Neural cell (in vitro differentiated cells): ENCODE measurements at regions not wholly inside any gene's neighbourhood (a gene's known extent, or its start where the extent isn't known, plus 50 kb on each side); places are given as distances from the start of the nearest gene placed in this dataset.

Experiments
- CTCF ChIP-seq: fragments of 450-650 bp; IDR thresholded peaks from 2 replicates; pipeline ENCODE4 v1.5.1; 2014; ENCODE audit warnings: antibody characterized with exemption, mild to moderate bottlenecking, moderate library complexity; ENCODE audit not compliant: poor library complexity, severe bottlenecking
- EZH2 ChIP-seq: fragments of 200-600, 300-800 bp; shearing (Covaris generic), sonication (generic); IDR thresholded peaks from 2 replicates; pipeline ENCODE4 v1.6.1; 2014; ENCODE audit warnings: antibody characterized with exemption, low read length, borderline replicate concordance, mild to moderate bottlenecking; ENCODE audit not compliant: insufficient read depth, poor library complexity, severe bottlenecking
- MXI1 ChIP-seq: fragments of 450-650 bp; conservative IDR thresholded peaks from 2 replicates; pipeline ENCODE4 v1.6.1; 2014; ENCODE audit warnings: antibody characterized with exemption, mild to moderate bottlenecking; ENCODE audit not compliant: poor library complexity, severe bottlenecking
- POLR2AphosphoS5 ChIP-seq: IDR thresholded peaks from 2 replicates; pipeline ENCODE4 v1.6.1; 2012
- REST ChIP-seq: IDR thresholded peaks from 2 replicates; pipeline ENCODE4 v1.6.1; 2012; ENCODE audit warnings: borderline replicate concordance
- SMC3 ChIP-seq: fragments of 450-650 bp; conservative IDR thresholded peaks from 2 replicates; pipeline ENCODE4 v1.6.1; 2014; ENCODE audit warnings: antibody characterized with exemption, mild to moderate bottlenecking, moderate library complexity; ENCODE audit not compliant: poor library complexity
- TAF1 ChIP-seq: IDR thresholded peaks from 2 replicates; pipeline ENCODE4 v1.6.1; 2012; ENCODE audit warnings: low read depth

DNA sequence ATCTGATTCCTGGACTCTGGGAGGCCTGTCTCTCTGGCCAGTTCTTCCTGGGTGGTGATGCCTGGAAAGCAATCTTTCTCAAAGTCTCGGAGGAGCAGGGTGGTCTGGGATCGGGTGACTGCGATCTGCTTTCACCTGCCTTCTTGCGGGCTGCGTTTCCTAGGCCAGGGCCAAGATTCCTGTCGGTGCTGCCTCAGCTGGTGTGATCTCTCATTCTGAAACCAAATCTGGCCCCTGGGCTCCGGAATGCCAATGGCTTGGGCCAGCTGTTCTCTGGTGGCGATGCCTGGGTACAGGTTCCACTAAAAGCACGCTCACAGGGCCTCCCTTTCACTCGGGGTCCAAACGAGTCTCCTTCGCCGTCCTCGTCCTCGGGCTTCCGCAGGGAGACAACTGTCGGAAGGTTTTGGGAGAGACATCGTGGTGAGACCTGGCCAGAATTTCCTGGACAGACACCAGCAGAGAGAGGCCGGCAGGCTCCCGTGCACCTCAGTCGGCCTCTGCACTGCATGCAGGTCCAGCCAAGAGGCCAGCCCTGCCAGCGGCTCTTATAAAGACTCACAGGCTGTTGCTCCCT is 187.1 kb downstream of the ALG10 start:
- no peak for TF ChIP-seq EZH2
- no peak for TF ChIP-seq TAF1
- TF ChIP-seq REST, result no peak
- no peak for TF ChIP-seq POLR2AphosphoS5
- no peak for TF ChIP-seq CTCF
- TF ChIP-seq MXI1, result no peak
- no peak for TF ChIP-seq SMC3
